Hematopoietic multipotent progenitor cell (in vitro differentiated cells): ENCODE measurements at regions not wholly inside any gene's neighbourhood (a gene's known extent, or its start where the extent isn't known, plus 50 kb on each side); places are given as distances from the start of the nearest gene placed in this dataset.

ENCODE experiments used
- DNase-seq, 3 donors: peaks; one replicate each; pipeline ENCODE4 v3.0.0-alpha.2; 2011 to 2015; ENCODE audit warnings: low read depth in 2 of 3, low spot score in 2 of 3

- DNase-seq, result no peak
Observed at GRCh38 chr4:33551244-33551643, 2693.1 kb downstream of the ARAP2 start.

- DNase-seq, result no peak
Observed at GRCh38 chr4:33561259-33561658, 2683.1 kb downstream of the ARAP2 start.

DNA sequence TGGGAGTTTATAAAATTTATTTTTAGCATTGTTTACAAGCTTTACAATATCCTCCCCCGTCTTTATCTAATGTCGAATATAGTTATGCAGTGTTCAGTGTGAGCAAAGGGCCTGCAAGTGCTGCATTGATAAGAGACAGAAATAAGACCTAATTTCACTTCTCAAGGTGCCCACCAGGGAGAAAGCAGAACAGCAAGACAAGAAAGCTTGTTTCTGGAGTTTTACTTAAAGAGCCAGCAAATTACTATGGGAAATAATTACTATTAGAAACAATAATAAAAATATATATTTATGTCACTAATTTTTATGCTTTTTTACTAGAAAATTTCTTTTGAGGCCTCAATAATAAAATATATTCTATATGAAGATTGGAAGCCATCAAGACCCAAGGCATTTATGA lies 2677.7 kb downstream of the ARAP2 start:
- DNase-seq, result no peak

GRCh38 chr4:33577791-33578190 lies 2666.5 kb downstream of the ARAP2 start:
- DNase-seq, result no peak

- DNase-seq, result no peak
Observed at GRCh38 chr4:33579951-33580350, 2664.4 kb downstream of the ARAP2 start.

GRCh38 chr4:33592701-33593100 lies 2651.6 kb downstream of the ARAP2 start:
- DNase-seq, result no peak

DNA sequence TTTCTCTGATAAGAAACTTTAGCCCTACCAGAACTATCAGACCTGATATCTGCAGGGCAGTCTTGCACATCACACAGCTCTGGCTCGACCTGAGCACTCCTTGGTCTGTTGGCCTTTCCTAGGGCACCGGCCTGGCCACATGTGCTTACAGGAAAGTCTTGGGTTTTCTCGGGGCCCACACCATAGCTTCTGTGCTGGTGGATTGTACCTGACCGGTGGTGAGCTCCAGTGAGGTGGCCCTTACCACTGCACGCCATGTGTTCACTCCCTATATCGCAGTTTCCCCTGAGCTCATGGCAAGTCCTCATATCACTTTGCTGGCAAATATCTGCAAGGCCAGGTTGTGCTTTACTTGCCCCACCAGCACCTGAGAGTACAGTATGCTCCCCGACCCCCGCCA lies 2637.4 kb downstream of the ARAP2 start:
- no peak for DNase-seq

DNA sequence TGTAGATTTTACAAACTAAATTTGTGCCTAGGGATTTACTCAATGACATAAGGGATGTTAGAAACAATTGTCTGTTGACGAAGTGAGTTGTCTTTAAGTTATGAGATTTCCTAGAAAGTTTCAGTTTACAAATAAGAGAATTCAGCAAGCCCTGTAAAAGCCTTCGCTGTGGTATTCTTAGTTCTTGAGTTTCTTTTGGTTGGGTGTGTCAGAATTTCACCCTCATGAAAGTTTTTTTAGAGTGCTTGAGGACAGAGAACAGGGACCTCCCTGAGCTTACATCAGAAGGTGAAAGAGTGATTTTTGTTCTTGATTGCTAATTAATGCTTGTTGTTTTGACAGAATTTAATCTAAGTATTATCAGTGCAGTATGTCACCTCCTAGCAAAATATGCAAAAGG lies 2628.2 kb downstream of the ARAP2 start:
- DNase-seq, result no peak

- no peak for DNase-seq
Observed at GRCh38 chr4:33625748-33626147, 2618.6 kb downstream of the ARAP2 start.

DNA sequence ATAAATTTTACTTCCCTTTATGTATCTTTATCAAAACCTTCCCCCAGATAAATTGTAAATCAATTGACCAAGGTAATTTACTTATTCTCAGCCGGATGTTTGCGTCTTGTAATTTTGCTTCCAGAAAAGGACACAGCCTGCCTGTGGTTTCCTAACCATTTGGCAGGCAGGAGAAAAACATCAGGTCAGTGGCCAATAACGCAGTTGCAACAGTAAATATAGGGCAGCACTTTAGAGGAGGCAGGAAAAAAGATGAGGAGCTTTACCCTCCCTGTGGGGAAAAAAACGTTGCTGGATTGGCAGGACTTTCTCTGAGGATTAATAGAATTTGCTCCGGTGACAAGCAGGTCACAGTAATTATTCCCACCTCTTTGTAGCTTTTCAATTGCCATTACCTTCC lies 2618.1 kb downstream of the ARAP2 start:
- no peak for DNase-seq

DNA sequence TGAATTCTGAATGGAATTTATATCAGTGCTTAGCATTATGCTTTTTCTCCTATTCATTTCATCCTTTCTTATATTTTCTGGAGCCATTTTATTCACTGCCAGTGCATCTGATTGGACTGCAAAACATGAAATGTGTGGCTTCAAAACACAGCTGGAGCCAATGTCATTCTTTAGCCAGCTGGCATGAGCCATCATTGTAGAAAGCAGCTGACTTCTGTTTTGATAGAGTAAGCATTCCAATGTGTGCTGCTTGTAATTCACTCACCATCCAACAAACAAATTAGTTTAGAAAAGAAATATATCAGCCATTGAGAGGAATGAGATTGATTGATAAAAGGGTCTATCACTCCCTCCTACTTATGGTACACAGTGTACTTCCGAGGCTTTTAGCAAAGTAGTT lies 2616.0 kb downstream of the ARAP2 start:
- DNase-seq, result no peak

DNA sequence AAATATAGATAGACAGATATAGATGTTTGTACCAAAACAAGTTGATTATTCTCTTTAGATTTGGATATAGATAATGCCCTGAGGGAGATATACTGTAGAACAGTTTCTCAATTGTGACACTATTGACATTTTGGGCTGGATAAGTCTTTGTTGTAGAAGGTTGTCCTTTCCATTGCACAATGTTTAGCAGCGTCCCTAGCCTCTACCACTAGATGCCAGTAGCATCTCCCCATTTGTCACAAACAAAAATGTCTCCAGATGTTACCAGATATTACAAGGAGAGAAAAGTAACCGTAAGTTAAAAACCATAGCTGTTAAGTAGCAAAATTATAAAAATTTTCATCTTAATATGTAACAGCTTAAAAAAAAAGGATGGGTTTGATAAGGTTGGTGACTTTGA lies 2595.3 kb downstream of the ARAP2 start:
- peak in 2 of 3 donors; percentile 4 to 40 for DNase-seq

DNA sequence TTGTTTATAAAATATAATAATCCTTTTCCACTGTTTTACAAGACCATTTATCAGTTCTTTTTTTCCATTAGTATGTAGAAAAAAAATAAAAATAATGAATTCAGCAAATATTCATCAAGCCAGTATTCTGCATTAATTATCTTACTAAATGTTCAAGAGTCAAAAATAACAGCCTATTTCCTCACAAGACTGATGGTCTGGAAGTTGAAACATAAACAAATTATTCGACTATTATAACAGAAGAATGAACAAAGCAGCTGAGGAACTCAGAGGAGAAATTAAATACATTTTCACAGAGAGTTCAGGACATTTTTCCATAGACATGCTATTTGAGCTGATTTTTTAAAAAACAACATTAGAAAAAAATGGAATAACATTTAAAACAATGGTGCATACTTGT lies 2594.8 kb downstream of the ARAP2 start:
- DNase-seq, result no peak

DNA sequence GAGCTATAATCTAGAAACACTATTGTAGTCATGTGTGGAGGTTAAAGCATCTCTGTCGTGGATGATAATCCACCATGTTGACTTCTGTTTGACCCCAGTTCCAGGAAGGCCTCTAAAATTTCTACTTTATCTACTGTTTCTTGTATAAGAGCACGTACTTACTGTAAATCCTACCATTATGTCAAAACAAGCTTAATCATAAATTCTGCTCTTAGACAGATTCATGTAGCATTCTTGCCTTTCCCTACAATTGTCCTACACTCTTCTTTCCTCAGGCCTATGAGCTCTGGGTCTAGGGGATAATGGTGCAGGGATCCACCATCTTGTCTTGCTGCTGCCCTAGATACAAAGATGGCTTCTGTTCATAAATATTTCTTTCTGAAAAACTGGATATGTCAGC lies 2594.3 kb downstream of the ARAP2 start:
- no peak for DNase-seq

DNA sequence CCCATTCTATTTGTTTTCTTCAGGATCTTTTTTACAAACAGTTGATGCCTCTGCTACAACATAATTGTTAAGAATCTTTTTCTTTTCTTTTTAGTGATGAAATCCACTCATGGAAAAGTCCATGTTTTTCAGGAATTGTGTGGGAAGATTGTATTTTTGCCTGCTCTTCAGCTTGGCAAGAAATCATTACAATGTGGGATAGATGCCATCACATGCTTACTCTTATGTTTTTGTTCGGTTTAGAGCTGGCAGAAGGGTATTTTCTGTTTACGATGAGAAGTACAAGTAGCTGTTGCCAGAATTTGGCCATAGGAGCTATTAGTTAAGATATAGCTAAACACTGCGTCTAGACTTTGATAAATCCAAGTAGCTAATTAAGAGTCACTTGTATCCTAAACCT lies 2585.3 kb downstream of the ARAP2 start:
- DNase-seq, result no peak

DNA sequence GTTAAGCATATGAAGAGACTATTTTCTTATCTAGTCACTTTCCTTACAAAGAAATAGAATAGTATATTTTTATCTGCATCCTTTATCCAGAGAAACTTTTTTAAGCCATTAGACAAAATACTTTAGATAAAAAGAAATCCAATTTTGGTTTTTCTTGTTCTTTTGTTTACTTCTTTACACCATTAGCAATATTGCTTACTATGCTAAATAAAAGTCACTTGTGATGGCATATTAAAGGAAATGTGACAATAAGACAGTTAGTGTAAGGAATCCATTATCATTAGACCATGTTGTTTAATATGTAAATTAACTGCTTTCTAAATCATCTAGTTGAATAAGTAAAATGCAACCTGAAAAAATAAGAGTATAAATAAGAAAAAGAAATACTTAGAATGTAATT lies 2582.7 kb downstream of the ARAP2 start:
- DNase-seq, result no peak

DNA sequence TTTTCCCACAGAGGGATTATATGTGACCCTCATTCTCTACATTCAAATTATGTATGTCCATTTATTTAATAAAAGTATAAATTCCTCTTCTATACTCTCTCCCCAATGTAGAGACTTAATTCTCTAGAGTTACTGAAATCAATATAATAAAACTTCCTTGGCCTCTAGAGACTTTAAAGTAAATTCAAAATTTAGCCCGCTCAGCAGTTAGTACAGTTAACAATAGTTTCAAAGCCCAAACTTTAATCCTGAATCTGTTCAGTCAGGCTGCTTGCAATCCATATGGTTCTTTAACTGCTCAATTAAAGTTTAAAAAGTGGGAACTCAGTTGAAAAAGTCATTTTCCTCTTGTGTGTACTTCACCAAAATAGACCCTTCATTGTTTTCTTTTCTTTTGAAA lies 2558.4 kb downstream of the ARAP2 start:
- DNase-seq, result no peak

DNA sequence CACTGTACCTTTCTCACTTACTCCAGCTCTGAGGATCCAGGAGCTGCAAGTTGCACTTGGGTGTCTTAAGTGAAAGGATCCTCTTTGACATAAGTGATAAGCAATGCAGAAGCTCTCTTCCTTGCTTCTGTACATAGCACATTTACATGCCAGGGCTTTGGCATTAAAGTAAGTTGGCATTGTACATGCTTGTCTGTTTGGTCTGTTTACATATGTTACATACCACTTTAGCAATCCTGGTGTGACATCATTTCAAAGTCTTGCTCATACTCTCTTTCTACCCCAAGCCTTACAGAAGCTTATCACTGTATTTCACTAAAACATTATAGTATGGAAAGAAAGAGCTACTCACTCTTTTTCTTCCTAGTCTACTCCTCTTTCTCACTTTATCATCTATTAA lies 2548.3 kb downstream of the ARAP2 start:
- no peak for DNase-seq

DNA sequence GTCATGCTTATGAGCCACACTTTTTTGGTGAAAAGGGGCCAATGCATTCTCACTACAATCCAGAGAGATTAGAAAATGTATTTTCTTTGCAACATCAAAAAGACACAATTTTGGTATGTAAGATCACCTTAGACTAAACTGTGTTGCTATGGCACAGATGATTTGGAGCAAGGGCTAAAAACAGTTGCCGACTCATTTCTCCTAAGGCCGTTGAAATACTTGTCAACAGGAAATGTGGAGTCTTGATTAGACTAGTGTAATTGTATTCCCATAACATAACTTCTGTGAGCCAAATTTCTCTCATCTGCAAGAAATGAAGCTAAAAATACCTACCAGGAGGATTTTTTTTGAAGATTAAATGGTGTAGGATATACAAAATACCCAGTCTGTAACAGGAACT lies 2547.7 kb downstream of the ARAP2 start:
- DNase-seq, result peak in 1 of 3 donors; percentile 19

DNA sequence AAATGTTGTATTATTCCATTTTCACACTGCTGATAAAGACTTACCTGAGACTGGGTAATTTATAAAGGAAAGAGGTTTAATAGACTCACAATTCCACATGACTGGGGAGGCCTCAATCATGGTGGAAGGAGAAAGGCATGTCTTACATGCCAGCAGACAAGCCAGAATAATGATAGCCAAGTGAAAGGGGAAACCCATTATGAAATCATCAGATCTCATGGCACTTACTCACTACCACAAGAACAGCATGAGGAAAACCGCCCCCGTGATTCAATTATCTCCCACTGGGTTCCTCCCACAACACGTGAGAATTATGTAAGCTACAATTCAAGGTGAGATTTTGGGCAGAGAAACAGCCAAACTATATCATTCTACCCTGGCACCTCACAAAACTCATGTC lies 2535.1 kb downstream of the ARAP2 start:
- no peak for DNase-seq

DNA sequence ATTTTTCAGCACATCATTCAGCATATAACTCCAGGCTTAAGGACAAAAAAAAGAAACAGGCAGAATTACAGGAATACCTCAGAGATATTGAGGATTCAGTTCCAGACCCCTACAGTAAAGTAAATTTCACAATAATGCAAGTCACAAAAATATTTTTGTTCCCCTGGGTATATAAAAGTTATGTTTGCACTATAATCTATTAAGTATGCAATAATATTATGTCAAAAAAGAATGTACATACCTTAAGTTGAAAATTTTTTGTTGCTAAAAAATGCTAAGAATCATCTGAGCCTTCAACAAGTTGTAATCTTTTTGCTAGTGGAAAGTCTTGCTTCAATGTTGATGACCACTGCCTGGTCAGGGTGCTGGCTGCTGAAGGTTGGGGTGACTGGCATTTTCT lies 2532.5 kb downstream of the ARAP2 start:
- no peak for DNase-seq

GRCh38 chr4:33714971-33715370 lies 2529.3 kb downstream of the ARAP2 start:
- no peak for DNase-seq

DNA sequence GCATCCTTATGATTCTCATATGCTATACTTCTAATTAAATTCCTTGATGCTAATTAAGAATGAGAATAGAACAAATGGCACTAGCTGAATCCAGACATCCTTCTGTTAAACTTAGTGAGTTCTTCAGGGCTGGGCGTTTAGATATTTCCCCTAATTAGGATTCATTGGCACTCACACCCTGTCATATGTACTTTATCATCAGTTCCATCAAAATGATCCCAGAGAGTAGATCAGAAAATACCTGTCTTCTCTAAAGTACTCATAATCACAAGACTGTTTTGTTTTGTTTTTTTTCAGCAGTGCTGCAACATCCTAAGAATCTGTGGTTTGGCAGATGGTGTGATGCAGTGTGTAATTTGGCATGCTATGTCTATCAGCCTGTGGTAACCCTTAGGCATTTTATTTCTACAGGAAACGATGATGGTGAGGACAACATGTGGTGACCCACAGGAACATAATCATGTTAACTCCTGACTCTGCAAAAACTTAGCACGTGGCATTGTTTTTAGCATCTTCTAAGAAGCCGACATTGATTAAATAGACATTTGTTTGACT lies 2528.4 kb downstream of the ARAP2 start:
- peak in 2 of 3 donors; percentile 26 to 55 for DNase-seq

- DNase-seq, result no peak
Observed at GRCh38 chr4:33722254-33722653, 2522.1 kb downstream of the ARAP2 start.
